D721Med (cell line): ENCODE measurements at regions not wholly inside any gene's neighbourhood (a gene's known extent, or its start where the extent isn't known, plus 50 kb on each side); places are given as distances from the start of the nearest gene placed in this dataset.

Experiments used
- DNase-seq: peaks from one replicate; pipeline ENCODE4 v3.0.0; 2011; ENCODE audit warnings: low spot score; ENCODE audit not compliant: insufficient read length
- FAIRE-seq: peaks from 2 replicates; lab custom pipeline; 2011; peaks lifted over from hg19 to GRCh38; lab: Jason Lieb, UNC
- CTCF ChIP-seq: IDR thresholded peaks from 2 replicates; pipeline ENCODE4 v1.5.1; 2012; ENCODE audit warnings: mild to moderate bottlenecking, control low read depth; ENCODE audit not compliant: insufficient read depth; ENCODE audit errors: missing control alignments

DNA sequence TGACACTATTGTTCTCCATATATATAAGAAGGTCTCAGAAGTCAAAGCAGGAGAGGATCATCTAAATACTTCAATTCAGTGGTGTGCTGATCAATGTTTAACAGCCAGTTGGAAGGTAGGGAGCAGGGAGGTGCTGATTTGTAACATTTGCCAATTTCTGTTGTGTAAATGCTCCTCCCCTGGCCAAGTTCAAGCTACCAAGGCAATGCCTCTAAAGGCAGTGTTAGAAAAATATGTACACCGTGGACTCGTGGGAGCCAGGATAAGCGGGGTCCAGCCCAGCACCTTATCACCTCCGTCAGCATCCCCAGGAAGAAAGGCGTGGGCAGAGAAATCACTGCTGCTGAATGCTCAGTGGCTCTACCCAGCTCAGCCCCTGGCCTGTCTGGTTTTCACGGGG lies 75.3 kb upstream of the COX10 start:
- TF ChIP-seq CTCF: no peak
- FAIRE-seq (no peak), DNase-seq (no peak)

DNA sequence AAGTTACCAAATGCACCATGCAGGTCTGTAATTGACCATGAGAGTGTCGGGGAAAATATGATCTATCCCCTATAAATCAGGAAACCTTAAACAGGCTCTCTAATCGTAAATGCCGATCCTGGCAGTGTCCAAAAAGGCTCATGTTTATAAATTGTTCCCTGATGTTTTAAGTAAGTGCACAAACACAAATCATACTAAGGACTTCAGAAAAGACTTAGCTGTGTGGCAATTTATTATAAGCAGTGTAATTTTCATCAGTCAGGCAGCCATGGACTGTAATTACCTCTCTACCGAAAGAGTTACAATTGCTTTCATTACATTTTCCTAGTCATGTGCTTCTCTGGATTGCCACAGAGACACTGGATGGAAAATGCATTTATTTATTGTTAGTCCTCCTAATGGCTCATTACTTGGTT lies 73.4 kb upstream of the COX10 start:
- no peak for TF ChIP-seq CTCF
- DNase-seq: no peak
- no peak for FAIRE-seq

- no peak for TF ChIP-seq CTCF
- FAIRE-seq (no peak), DNase-seq (no peak)
Measured at GRCh38 chr17:13996276-13996675, 73.0 kb upstream of the COX10 start.

- DNase-seq: no peak
- FAIRE-seq: no peak
- TF ChIP-seq CTCF: no peak
Measured at GRCh38 chr17:13996748-13997147, 72.6 kb upstream of the COX10 start.

DNA sequence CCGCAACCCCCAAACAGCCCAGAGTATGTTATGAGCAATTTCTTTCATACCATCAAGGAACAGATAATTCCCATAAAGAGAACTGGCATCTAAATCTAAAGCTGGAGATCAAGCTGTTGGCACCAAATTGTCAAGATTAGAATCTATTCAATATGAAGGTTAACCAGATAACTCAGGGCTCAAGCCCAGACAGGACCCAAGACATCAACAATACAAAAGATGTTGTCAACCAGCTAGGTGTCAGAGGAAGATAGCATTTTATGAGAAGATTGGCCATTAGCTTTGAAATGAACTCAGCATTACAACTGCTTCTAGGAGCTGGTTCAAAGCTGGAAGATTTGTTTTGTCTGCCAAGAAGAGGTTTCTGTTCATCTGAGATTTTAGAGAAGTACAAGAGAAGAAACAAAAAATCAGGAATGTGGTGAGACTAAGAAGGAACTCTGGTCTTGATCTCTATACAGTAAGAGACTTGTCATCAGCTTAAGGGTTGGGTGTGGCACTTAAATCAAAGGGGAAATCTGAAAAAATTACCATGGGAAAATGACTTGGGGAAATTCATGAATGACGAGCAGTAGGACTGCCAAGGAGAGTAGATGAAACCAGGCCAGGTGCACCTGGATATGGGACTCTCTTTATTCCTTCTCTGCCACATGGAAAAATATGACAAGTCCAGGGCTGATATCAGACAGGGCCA lies 64.2 kb upstream of the COX10 start:
- FAIRE-seq: no peak
- no peak for DNase-seq

GRCh38 chr17:14006249-14006942 lies 62.9 kb upstream of the COX10 start:
- no peak for TF ChIP-seq CTCF
- DNase-seq (no peak), FAIRE-seq (no peak)

More for the DNA sequence above, 64.2 kb upstream of the COX10 start:
- TF ChIP-seq CTCF: no peak

DNA sequence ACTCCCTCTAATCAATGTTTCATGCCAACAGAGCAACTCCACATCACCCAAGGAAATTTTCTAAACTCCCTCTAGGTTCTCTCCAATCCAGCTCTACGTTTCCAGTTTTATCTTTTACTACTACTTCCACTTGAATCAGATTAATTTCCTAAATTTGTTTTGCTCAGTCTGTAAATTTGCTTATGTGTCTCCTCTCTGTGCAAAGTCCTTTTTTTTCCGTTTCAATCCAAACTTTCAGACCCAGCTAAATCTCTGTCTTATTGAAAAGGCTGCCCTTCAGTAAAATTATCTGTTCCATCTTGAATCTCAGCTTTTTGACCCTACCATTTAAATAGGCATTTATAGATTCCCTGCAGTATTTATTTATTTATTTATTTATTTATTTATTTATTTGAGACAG lies 61.4 kb upstream of the COX10 start:
- no peak for FAIRE-seq
- TF ChIP-seq CTCF: no peak
- no peak for DNase-seq
